Activated T-helper 1 cell treated with Interleukin-2 at 50 U/mL for 16 hours (primary cell): ENCODE measurements at regions not wholly inside any gene's neighbourhood (a gene's known extent, or its start where the extent isn't known, plus 50 kb on each side); places are given as distances from the start of the nearest gene placed in this dataset.

Experiments used
- DNase-seq: peaks from one replicate; pipeline ENCODE4 v3.0.0-alpha.2; 2020; ENCODE audit warnings: low read depth

DNA sequence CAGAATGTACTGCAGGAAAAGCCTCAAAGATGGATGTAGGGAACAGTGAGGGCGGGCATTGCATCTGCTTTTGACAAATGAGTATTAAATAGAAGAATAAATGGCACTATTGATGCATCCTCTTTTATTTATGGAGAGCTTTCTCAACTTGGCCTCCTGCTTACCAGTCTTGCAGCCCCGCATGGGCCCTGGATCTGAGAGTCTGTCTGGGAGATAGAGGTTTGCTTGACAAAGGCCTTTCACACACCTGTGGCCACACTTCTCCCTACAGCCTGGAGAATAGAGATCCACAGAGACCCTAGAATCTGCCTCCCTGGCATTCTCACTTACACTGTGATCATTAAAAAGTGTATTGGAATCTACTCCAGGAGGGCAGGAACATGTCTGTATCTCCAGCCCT is 203.8 kb upstream of the CDH4 start:
- DNase-seq = no peak

DNA sequence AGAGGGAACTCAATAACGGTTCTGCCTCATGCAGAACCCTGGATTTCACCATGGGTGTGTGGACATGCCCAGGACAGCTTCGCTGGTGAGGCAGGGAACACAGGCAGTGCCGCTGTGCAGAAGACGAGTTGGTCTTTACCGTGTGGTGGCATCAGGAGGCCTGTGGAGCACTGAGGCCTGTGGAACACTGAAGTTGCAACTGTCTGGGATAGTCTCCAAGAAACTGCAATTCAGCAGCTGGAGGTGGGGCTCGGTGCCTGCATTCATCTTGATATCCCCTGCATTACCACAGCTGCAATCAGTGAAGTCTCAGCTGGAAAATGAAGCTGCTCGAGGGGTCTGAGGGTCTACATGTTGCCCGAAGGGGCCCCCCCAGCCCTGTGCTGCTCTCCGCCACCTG is 202.4 kb upstream of the CDH4 start:
- no peak for DNase-seq

DNA sequence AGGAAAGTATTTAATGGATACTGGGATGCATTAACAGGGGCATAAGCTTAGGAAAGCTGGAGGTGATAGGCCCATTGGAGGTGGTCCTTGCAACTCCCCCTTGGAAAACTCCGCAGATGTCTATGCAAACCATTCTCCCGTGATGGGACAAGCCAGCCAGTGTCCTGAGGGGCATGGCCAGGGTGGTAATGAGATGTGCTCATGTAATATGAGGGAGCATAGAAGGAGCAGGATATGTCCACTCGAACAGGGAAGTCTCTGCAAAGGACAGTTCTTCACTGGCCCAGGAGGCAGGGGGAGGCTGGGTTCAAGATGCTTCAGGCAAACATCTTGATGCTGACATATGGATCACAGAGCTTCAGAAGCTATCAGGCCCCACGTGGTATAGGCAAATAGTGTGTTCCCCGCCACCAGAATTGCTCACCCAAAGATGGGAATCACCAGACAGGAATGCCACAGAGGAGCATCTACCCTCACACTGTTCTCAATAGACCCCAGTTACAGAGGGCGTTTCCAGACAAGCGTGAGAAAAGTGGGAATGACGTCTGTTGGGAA is 201.6 kb upstream of the CDH4 start:
- no peak for DNase-seq

DNA sequence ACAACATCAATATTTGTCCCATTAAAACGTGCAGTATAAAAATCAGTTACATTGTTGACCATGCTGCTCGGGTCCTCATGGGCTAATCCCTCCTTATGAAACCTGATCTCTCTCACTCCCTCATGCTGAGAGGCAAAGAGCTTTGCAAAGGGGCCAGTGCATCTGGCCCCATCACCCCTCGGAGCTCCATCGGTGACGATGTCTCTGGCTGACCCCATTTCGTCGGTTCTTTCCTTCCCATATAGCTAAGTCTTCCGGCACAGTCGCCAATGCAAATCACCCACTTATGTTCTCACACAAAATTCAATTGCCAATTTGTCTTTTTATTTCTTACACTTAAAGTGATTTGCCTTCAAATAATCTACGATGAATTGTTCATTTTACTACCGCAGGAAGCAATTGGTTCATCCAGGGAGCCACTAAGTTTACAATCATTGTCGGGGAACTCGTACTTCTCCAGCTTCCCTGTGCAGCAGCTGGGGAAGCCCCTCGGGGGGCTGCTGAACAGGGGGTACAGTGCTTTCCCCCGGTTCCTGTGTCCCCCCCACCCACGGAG is 199.8 kb upstream of the CDH4 start:
- no peak for DNase-seq

DNA sequence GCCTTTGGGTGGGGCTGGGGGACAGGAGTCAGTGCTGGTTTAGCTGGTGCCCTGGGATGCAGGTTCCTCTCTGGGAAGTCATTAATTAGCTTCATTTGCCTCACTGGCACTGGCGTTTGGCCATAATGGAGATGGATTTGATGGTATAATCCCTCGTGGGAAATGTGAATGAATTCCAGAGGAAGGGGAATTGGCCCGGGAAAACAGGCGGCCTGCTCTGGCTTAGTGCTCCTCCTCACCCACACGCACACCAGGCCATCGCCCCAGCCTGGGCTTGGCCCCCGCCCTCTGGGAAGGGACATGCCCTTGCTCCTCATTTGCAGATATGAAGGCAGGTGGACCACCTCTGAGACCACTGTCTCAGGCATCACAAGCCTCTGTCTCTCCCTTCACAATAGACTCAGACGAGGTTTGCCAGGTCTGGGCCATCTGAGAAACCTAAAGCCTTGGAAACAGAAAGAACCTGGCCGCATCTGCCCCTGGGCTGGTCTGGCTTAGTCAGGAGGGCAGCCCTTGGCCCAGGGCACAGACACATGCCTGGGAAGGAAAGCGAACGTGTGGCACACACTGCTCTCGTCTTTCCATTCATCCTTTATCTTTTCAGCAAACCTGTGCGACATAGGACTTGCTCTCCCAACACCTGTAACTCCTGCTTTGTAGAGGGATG is 199.2 kb upstream of the CDH4 start:
- DNase-seq = no peak

DNA sequence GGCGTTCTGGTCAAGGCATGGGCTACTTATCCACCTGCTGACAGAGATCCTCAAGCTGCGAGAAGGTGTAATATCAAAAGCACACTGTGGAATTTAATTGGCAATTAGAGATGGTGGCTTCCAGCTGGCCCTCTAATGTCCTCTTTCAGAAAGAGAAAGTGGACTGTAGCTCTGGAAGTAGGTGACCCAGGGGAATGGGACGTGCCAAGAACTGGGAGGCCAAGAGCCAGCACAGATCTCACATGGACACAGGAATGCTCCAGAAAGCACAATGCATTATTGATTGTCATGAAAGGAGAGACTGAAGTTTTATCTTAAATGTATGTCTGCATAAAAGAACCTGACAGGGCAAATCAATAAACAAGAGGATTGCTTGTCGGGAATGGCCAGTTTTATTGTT is 198.6 kb upstream of the CDH4 start:
- no peak for DNase-seq

DNA sequence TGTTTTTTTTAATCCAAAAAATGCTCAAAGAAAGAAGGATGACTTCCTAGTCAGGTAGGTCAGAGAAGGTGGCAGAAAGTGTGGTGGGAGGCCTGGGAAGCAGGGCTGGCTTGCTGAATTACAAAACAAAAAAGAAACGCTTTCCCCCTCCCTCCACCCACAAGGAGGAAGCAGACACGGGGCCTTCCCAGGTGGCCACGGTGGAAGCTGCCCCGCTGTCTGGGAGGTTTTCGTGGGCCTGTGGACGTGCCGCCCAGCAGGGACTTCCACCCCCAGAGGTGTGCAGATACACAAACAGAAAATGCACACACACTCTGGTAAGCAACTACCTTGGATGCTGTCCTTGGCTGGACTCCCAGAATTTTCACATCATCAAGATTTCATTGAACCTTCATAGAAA is 198.2 kb upstream of the CDH4 start:
- DNase-seq = no peak

DNA sequence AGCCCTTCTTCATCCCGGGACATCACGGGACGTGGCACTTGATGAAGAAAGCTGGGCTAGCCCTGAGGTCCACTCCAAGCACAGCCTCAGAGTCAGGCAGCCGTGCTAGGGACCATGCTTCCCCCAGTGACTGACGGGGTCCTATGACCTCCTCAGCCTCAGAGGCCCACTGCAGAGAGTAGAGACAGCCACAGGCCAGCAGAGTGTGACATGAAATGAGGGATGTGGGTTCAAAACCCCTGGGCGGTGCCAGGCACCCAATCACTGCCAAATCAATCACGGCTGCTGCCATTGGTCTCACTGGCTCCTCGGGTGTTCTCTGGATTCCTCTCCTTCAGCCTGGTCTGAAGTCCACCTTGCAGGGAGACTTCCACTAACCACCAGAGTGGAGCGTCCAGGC is 197.7 kb upstream of the CDH4 start:
- no peak for DNase-seq

DNA sequence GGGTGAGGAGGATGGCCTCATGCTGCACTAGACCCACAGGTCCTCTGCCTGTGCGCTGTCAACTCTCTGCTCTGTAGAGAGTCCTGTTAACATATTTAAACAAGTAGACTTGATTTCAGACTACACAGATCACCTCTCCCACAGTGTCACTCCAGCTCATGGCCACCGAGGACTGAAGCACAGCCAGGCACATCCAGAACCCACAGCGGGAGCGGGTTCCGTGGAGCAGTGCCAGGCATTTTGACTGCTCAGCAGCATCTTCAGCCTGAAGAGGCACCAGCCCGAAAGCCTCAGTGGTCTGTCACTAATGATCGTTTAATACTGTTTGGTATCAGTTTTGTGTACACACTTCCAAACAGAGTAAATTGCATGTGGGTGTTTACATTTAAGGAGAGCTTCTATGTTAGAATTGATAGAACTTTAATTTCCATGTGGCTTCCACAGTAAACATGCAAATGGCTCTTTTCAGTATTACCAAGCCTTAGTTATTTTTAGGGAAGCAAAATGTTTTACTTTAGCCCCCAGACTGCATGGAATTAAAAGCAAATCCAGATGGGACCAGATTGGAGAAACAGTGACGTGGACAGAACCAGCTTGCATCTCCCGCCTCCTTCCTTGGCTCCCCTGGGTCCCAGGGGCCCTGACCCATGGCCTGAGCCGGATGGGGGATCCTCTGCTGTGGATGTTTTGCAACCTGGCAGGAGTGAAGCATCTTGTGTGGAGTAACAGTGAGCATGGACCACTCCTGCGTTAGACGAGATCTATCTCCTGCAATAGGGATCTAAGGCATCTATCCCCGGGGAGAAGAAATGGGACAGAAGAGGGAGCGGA is 196.7 kb upstream of the CDH4 start:
- no peak for DNase-seq

DNA sequence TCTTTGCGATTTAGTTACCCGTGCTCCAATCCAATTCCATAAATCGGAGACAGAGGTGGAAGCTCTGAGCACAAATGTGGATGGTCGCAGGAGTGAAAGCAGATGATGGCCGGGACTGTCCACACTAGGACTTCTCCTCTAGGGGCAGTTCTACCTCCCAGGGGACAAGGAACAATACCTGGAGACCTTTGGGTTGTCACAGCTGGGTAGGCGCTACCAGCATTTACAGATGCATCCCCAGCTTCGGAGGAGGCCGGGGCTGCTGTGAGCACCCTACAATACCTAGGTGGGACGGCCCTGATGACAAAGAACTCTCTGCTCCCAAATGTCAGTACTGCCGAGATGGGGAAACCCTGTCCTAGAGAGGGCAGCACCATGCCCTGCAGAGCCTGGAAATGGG is 195.9 kb upstream of the CDH4 start:
- no peak for DNase-seq

DNA sequence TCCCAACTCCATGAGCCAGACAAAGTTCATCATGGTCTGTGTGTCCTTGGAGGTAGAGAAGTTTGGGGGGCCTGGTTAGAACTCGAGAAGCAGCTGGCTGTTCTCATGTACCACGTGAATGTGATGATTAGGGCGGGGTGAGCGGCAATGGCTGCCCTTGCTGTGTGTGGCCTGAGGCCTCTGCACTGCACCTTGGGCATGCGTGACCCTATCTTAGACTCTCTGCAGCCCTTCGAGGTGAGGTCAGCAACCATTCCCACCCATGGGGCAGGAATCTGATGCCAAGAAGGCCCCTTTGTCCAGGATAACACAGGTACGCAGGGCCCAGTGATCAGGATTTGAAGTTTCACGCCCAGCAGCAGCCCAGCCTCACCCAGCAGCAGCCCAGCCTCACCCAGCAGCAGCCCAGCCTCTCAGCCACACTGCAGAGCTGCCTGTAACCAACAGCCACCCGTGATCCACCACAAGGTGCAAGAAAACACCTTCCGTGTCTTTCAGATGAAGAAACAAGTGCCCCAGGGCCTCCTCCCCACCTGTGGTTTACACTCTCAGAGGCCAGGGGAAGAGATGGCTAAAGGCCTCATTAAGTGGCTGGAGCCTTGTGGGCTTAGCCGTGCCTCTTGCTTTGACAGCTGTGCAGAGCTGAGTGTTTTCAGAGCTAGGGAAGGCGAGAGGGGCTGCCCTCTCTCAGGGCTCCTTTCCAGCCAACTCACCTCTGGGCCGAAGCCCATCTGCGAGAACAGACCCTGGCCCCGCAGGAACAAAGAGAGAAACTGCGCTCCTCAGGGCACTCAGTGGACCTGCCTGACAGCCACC is 195.2 kb upstream of the CDH4 start:
- no peak for DNase-seq

DNA sequence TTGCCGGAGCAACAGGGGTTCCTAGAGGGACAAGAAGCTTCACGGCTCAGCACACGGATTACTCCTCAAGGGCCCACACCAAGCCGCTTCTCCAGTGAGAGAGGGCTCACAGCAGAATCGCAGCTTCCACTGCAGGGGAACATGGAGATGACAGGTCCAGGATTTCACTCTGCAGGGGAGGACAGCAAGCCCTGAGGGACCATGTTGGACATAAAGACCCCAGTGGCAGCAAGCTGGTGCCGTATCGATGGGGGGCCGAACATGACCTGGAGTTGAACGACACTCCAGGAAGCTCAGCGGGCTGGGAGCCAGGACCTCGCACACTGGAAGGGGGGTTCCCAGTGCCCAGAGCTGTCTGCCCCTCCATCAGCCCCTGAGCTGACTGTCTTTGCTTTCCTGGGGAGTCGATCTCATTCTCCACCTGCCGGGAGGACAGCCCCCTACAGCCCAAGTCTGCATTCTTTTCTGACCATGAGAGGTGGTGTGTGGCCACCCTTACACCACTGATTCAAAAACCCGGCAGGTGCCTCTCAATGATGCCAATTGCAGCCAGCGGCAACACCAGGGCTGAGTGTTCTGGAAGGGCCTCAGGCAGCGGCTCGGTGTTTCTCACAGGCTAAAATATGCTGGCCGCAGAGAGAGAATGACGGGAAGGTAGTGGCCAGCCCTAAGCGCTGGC is 194.5 kb upstream of the CDH4 start:
- no peak for DNase-seq

DNA sequence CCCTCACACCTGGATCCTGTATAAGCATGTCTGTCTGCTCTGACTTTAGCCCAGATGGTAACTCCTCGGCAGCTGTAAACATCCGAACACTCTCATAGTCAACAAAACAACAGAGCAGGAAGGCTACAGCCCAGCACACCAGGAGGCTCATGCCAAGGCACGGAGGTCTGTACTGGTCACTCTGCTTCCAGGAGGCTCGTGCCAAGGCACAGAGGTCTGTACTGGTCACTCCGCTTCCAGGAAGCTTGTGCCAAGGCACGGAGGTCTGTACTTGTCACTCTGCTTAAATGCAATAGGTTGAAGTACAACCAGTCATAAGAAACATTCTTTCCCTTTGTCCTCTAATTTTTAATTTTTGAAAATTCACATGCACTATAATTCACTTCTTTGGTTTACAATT is 190.1 kb upstream of the CDH4 start:
- no peak for DNase-seq

DNA sequence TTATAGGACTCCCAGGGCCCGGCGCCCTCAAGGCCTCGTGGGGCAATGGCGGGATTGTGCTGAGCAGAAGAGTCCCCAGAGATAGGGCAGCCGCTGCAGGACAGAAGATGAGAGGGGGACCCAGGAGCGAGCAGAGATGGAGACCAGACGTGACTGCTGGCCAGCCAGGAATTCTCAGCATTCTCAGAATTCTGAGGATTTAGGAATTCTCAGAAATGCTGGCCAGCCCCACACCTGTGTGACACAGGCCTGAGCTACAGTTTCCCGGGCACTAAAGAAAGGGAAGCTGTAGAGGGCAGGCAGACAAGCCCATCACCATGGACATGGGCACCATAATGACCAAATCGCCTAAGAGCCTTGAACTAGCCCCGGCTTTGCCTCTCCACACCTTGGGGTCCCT is 186.2 kb upstream of the CDH4 start:
- DNase-seq = no peak

DNA sequence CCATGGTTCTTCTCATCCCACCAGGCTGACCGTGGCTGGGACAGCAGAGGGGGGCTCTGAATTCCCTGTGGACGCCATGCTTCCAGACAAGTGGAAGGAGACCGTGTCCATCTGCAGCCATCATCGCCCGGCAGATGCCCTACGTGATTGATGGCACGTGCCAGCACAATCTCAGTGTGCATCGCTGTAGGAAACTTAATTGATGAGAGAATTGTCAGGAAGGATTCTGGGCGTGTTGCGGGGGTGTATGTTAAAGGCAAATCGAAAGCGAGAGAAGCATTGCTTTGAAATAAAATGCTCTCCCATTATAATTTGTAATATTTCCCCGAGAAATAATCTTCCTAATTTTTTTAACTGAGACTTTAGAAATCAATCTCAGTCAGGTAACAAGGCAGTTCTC is 185.5 kb upstream of the CDH4 start:
- DNase-seq = no peak

DNA sequence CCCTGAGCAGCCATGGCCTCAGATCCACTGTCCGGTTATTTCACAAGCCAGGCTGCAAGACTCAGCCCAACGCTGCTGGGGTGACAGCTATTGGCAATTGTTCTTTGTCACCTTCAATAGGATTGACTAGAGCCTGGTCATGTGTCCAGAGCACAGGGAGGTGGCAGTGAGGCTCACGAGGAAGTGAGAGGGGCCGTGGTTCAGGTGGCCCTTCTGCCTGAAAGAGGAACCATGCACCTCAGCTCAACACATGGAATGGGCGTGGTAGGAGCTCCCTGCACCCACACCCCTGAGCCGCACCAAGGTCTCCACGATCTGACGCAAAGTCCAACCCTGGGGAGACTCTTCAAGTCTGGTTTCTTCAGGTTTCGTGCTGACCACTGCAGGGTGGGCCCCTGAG is 184.8 kb upstream of the CDH4 start:
- DNase-seq = no peak

DNA sequence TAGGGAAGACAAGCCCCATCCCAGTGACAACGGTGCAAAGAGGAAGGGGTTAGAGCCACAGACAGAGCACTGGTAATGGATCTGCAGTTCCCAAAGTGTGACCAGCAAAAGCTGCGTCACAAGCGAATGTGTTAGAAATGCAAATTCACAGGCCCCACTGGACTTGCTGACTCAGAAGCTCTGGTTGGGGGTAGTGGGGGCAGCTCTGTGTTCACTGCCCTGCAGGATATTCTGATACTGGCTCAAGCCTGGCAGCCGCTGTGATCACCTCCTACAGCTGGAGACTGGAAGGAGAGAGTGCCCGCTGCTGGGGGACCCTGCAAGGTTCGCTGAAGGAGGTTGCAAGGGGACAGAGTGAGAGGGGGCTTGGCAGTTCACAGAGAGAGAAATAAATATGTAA is 179.7 kb upstream of the CDH4 start:
- no peak for DNase-seq

DNA sequence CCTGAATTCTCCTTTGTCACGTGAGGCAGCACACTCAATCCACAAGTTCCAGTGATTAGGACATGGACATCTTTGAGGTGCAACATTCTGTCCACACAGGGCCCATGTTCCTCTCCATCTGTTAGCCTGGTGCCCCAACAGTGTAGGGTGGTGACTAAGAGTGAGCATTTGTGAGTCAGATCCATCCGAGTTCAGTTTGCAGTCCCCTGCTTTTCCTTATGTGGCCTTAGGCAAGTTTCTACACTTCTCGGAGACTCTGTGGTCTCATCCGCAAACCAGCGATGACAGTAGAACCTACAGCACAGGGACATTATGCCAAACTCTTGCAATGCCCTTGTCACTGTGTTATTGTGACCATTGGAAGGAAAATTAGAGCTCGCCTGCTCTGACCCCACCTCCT is 178.7 kb upstream of the CDH4 start:
- DNase-seq = no peak

DNA sequence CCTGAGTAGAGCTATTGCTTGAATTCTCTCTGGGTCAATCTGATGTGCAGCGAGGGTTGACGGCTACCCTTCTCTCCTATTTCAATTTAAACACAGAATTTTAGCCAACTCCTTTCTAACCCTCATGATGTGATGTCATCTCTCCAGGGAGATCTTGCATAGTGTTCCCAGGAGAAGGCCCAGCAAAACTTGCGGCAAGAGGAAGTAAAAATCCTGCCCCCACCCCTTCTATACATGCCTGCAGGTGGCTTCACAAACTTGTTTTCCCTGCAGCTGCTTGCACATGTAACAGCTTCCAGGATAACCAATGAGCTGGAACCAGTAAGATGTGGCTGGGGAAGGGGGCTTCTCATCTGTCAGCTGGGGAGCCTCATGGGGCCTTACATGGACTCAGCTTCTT is 169.3 kb upstream of the CDH4 start:
- DNase-seq = no peak

DNA sequence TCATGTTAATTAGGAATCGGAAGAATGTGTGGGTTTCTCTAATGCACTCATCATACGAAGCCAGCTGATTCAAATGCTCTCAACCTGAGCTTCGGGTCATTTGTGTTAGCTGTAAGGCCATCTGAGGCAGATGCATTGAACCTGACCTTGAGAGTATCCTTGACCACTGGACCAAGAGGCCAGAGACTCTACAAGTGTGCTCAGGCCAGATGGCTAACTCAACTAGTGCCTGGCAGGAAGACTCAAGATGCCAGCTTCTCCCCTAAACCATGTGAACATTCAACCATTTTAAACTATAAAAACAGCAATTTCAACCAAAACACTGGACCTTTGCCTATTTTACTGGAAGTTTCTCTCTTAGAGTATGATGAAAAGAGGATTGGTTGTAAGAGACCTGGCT is 168.6 kb upstream of the CDH4 start:
- no peak for DNase-seq

DNA sequence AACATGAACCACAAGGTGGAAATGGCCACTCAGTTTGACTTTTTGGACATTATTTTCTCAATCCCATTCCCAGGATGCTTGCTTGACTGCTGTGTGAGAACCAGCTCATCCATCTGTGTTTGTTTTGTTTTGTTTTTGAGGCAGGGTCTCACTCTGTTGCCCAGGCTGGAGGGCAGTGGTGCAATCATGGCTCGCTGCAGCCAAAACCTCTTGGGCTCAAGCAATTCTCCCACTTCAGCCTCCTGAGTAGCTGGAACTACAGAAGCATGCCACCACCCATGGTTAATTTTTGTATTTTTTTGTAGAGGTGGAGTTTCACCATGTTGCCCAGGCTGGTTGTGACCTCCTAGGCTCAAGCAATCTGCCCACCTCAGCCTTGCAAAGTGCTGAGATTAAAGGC is 166.0 kb upstream of the CDH4 start:
- no peak for DNase-seq

DNA sequence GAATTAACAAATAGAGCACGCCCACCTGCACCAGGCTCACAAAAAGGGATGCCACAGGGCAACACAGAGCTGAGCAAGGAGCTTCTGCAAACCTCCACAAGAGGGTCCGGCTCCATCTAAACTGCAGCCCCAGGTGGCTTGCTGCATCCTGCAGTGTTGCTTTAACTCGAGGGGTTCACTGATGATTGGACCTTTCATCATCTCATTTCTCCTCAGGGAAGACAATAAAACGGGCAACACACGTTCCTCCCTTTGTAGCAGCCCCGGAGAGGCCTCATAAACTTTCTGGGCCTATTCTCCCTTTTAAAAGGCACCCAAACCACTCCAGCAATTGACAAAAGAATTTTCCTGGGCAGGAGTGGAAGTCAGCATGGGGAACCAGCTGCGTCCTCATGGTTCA is 161.5 kb upstream of the CDH4 start:
- no peak for DNase-seq
